Glomerular endothelial cell (primary cell): ENCODE measurements at regions not wholly inside any gene's neighbourhood (a gene's known extent, or its start where the extent isn't known, plus 50 kb on each side); places are given as distances from the start of the nearest gene placed in this dataset.
"Not testable (repeated sequence)": the region's sequence is repeated elsewhere in the genome, so short reads cannot be mapped to it uniquely, and the experiment has no call there.

Source experiments
- DNase-seq: peaks from one replicate; pipeline ENCODE4 v3.0.0-alpha.2; 2011; ENCODE audit warnings: low read depth, low spot score; ENCODE audit errors: extremely low read depth

GRCh38 chr1:206256935-206257334 is 53.6 kb downstream of the SRGAP2 start:
- DNase-seq, result not testable (repeated sequence)

DNA sequence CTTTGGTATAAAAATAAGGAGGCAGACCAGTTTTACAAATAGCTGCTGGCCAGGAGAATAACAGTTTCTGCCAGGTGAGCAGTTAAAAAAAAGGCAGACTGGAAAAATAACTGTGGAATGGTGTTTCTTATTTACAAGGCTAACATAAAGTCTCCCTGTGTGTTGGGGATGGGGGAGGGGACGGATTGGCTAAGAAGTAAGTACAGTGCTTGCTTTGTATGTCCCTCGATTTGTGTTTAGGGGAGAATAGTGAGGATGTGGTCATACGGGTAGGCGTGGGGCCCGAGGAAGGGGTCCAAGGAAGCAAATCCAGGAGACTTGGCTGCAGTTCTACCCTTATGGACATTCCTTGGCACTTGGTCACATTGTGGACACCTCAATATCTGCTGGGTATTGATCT is 58.1 kb downstream of the SRGAP2 start:
- DNase-seq, result not testable (repeated sequence)

DNA sequence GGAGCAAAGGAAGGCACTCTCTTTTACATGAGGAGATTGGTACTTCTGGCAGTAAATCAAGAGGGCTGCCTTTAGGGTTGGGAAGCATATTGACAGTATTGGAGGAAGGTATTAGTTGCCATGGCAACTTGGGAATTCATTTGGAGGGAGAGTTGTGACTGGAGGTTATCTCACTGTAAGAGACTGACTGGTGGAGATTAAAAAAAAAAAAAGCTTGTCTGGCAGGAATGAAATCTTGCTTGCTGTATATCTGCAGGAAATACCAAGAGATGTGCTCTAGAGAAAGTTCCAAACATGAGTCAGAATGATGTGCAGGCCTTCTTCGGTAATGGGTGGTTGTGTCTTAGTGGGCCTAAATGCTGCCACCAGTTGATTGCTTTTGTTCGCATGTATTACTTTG is 59.1 kb downstream of the SRGAP2 start:
- not testable (repeated sequence) for DNase-seq

DNA sequence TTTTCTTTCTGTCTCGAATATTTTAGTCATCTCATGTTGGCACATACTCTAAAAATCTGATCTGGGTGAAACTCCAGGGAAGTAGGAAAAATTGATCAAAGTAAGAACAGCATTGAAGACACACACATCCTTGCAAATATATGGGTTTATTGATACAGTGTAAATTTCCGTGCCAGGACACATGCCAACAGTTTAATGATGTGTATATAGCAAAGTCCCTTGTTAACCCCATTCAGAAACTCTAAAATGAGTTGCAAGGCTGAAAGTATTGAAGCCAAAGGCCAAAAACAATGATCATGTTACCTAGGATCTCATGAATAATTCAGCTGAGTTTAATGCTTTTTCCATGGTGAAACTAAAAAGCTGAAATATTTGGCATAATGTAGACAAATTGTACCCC is 61.6 kb downstream of the SRGAP2 start:
- not testable (repeated sequence) for DNase-seq

DNA sequence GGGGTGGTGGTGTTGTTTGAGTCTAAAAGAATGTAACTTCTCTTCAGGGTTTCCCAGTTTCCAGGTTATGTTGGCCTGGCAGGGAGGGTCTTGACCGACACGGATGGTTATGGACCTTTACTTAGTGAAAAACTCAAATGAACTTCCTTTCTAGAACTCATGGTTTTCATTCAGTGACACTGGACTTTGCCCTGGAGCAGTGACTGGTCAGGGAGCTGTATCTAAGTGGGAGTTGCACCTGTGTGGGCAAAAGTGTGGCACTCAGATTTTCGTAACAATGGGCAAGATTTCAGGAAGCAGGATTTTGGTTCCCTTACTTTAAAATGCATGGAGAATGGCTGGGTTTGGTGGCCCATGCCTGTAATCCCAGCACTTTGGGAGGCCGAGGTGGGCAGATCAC is 67.8 kb downstream of the SRGAP2 start:
- DNase-seq, result not testable (repeated sequence)

DNA sequence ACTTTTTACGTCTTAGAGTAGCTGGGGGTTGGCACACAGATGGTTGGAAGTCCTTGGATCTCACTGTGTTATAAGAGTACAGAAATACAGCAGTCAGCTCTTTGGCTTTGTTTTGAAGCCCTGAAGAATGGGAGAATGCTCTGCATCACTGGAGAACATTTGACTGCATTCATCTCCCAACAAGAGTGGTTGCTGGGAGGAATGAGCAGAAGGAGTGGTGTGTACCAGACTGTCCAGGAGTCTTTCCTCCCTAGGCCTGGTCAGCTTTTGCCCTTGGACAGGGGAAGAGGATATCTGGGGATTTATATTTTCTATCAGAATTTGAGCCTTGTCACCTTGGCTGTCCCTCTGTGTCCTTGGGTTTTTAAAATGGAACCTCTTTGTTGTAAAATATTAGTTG is 69.8 kb downstream of the SRGAP2 start:
- DNase-seq, result not testable (repeated sequence)

- not testable (repeated sequence) for DNase-seq
Measured at GRCh38 chr1:206276143-206276542, 72.8 kb downstream of the SRGAP2 start.

GRCh38 chr1:206278683-206279082 is 75.3 kb downstream of the SRGAP2 start:
- not testable (repeated sequence) for DNase-seq

GRCh38 chr1:206280683-206281082 is 77.3 kb downstream of the SRGAP2 start:
- DNase-seq, result not testable (repeated sequence)

DNA sequence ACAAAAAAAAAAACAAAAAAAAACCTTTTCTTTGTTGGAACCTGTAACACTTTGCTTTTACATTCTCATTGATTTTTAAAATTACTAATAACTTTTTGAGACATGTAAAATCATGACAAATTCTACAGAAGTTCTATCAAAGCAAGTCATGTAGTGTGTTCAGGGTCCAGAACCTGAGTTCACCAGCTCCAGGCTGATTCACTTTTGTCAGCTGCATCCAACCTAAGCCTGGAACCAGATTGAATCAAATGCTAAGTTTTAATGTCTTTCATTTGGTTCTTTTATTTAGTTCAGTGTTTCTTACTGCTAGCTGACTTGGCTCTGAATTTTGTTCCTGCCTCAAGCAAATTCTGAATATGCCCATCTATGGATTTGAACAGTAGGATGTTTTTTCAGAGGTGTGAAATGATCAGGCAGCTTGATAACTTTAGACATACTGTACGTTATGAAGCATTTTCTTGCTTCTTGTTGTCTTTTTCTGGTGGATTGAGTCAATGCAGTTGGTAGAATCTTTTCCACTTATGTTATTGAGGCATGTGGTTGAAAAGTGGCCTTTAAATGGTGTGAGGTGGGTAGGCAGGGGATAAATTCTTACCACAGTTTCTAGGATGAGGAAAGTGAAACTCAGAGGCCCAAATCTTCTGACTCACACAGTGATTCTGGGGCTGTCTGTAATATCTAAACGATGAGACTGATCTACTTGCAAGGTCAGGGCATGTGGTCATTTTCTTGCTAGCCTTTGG is 78.7 kb downstream of the SRGAP2 start:
- not testable (repeated sequence) for DNase-seq

DNA sequence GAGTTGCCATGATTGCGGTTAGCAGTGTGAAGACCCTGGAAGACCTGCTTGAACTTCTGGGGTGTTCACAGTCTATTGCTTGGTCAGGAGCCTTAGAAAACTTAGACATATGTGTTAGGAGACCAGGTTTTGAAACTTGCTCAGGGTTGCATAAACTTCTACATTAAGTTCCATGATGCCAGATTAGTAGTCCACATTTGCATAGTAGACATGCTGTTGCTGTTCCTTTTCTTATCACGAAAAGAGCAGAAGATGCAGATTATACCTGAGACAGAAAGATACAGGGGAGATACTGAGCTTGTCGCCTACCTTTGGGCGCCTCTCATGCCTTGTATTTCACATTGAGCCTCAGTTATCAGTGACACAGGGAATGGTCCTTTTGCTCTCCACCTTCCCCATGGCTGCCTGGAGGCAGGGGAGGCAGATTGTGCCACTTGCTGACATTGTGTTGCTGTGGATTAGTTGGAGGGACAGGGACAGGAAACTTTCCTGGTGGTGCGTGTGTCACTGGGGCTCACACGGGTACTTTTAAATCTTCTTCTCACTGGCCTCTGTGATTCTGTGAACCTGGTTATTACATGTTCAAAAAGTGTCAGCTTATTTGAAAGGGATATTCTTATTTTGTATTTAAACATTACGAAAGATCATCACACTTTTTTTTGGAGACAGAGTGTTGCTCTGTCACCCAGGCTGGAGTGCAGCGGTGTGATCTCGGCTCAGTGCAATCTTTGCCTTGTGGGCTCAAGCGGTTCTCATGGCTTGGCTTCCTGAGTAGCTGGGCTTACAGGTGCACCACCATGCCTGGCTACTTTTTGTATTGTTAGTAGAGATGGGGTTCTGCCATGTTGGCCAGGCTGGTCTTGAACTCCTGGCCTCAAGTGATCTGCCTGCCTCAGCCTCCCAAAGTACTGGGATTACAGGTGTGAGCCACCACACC is 82.0 kb downstream of the SRGAP2 start:
- DNase-seq, result not testable (repeated sequence)

- DNase-seq, result not testable (repeated sequence)
Measured at GRCh38 chr1:206287759-206288158, 84.4 kb downstream of the SRGAP2 start.

- DNase-seq, result not testable (repeated sequence)
Measured at GRCh38 chr1:206288453-206288852, 85.1 kb downstream of the SRGAP2 start.

DNA sequence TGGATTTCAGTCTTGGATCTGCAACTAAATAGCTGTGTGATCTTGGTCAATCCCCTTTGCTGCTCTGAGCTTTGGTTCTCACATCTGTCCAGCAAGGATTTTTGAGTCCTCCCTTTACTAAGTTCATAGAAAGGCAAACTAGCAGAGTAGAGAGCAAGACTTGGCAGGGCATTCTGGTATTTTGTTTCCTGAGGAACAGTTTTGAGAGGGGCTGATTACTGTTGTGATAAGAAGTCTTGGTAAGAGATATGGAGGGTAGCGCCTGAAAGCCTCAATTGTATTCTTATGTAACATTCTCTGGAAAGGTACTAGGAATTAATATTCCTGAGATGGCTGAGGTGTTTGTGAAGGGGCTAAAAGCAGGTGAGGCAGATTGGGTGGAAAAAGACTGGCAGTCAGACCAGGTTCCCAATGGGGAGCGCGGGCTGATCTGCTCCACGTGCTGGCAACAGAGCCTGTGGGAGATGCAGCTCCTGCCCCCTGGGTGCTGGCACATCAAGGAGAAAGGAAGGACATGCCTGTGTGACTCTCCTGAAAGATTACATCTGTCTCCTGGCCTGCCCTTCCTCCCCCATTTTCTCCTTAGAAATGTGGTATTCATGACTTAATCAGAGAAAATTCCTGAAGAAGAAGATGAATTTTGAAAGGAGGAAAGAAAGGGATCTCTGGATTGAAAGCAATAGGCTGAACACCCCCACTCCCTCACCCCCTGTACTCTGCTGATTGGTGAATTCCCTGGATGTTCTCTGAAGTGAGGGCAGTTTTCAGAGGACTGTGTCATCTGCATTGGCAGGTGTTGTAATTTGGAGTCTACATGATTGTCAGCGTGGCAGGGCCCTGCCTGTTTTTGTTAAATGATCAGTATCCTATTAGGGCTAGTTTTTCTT is 94.0 kb downstream of the SRGAP2 start:
- not testable (repeated sequence) for DNase-seq

- DNase-seq, result not testable (repeated sequence)
Measured at GRCh38 chr1:206298032-206298392, 94.7 kb downstream of the SRGAP2 start.

DNA sequence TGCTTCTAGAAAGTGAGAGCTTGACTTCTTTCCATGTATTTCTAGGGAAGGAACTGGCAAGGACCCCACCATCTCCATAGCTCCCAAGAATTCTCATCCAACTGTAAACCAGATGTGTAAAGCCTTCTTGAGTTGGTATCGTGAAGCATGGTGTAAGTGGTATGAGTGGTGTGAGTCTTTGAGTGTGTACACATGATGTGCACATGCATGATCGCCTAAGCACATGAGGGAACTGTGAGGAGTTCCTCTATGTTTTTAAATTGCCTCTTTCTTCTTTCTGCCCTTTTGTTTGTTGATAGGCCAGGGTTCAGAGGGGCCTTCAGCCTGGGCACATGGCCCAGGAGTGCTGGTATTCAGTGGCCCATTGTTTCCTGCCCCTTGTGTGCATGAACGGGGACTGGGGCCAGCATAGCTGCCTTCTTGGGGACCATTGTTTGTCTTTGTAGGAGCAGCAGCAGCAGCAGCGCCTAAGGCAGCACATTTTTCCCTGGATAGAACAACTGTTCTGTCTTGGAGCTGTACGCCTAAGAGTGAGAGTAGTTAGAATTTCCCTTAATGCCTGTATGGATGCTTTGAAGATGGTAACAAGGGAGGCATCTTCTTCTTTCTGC is 95.9 kb downstream of the SRGAP2 start:
- DNase-seq, result not testable (repeated sequence)

DNA sequence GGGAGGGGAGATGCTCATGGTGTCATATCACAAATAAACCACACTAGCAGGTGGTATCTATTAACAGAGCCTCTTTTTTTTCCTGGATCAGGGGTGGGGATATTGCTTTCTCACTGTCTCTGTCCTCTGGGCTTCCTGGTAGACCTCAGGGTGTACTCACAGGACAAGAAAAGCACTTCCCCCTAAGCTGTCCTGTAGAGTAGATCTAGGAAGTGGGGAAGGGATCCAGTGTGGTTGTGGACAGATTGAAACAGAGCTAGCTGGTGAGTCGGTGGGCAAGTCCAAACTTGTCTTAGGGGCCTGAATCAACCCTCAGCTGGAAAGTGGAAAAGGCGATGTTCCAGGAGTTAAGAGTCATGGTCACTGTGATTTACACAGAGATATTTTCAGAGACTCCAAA is 96.6 kb downstream of the SRGAP2 start:
- not testable (repeated sequence) for DNase-seq

DNA sequence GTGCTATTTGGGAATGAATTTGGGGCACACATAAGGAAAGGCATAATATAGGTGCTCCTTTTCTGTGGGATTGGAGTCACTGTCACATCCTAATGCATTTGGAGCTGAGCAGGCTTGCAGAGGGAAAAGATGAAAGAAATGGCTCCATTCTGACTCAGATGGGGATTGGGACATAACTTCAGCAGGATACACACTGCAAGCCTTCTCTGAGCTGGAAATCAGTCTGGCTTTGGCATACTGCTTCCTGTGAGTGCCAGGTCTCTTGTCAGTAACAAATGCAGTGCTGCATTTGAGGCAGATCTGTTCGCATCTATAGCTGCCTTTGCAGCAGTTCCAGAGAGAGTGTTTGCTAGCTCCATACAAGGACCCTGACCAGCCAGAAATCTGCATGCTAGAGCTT is 98.7 kb downstream of the SRGAP2 start:
- DNase-seq, result not testable (repeated sequence)

GRCh38 chr1:206307442-206307841 is 104.1 kb downstream of the SRGAP2 start:
- not testable (repeated sequence) for DNase-seq

- not testable (repeated sequence) for DNase-seq
Measured at GRCh38 chr1:206310948-206311347, 107.6 kb downstream of the SRGAP2 start.
